A549 (cell line): ENCODE measurements at regions not wholly inside any gene's neighbourhood (a gene's known extent, or its start where the extent isn't known, plus 50 kb on each side); places are given as distances from the start of the nearest gene placed in this dataset.

ENCODE experiments used
- ATAC-seq, 2 experiments: fragments of 200-7000 bp in 1 of 2; fragments of >200 bp in 1 of 2; cut with Nextera tagmentation in 1 of 2; cut with Tn5 transposase in 1 of 2; 3 replicates each; pipeline versions ENCODE4 v1.8.0 to v1.9.1; 2018 to 2020; ENCODE audit warnings: mild to moderate bottlenecking in 1 of 2, moderate library complexity in 1 of 2
- CTCF ChIA-PET: fragments of 300-600 bp; sonication (Branson Sonifier 250); formaldehyde crosslinking; extraction: SDS; loops from one replicate; lab custom pipeline; 2021; ENCODE audit warnings: antibody characterized with exemption, inconsistent platforms; lab: Yijun Ruan, JAX
- POLR2A ChIA-PET: fragments of 350-600 bp; formaldehyde crosslinking; extraction: SDS; loops from one replicate; lab custom pipeline; 2021; ENCODE audit warnings: antibody characterized with exemption, inconsistent platforms; lab: Yijun Ruan, JAX
- DNase-seq, 2 experiments: peaks; one replicate each; pipeline versions ENCODE4 v3.0.0 to v3.0.0-alpha.2; 2011 to 2016; ENCODE audit warnings: low read depth in 1 of 2, low spot score in 1 of 2
- FAIRE-seq: peaks from 2 replicates; lab custom pipeline; 2011; peaks lifted over from hg19 to GRCh38; lab: Jason Lieb, UNC
- H3K27ac ChIP-seq, 2 experiments: fragments of >200 bp; sonication (Bioruptor Twin); formaldehyde crosslinking; 3 replicates each; pipeline ENCODE4 v1.5.1; 2016 to 2017
- H3K4me1 ChIP-seq: fragments of >200 bp; sonication (Bioruptor Twin); formaldehyde crosslinking; 3 replicates; pipeline ENCODE4 v1.6.1; 2016
- H3K4me2 ChIP-seq: fragments of >200 bp; sonication (Bioruptor Twin); formaldehyde crosslinking; 3 replicates; pipeline ENCODE4 v1.6.1; 2016
- H3K4me3 ChIP-seq: fragments of >200 bp; sonication (Bioruptor Twin); formaldehyde crosslinking; 3 replicates; pipeline ENCODE4 v1.5.1; 2016
- H3K9me3 ChIP-seq: fragments of >200 bp; sonication (Bioruptor Twin); formaldehyde crosslinking; 3 replicates; pipeline ENCODE4 v1.6.1; 2016
- CBX2 ChIP-seq: fragments of 200-600 bp; sonication (generic); IDR thresholded peaks from 2 replicates; pipeline ENCODE4 v1.6.1; 2016; ENCODE audit warnings: low read depth, mild to moderate bottlenecking, borderline replicate concordance
- CTCF ChIP-seq: fragments of >200 bp; sonication (Bioruptor Twin); formaldehyde crosslinking; IDR thresholded peaks from 3 replicates; pipeline ENCODE4 v1.5.1; 2016
- E2F6 ChIP-seq: IDR thresholded peaks from 2 replicates; pipeline ENCODE4 v1.6.1; 2012; ENCODE audit warnings: low read depth, borderline replicate concordance
- EHMT2 ChIP-seq: fragments of 200-600 bp; sonication (generic); IDR thresholded peaks from 2 replicates; pipeline ENCODE4 v1.6.1; 2016; ENCODE audit warnings: antibody characterized with exemption, low read depth, mild to moderate bottlenecking, moderate library complexity
- ELK1 ChIP-seq: fragments of 150-350 bp; IDR thresholded peaks from 2 replicates; pipeline ENCODE4 v1.6.1; 2014; ENCODE audit warnings: low read depth, mild to moderate bottlenecking, low read length
- FOSB ChIP-seq: fragments of 250-450 bp; sonication (Bioruptor Pico); IDR thresholded peaks from 2 replicates; pipeline ENCODE4 v1.5.0; 2020; ENCODE audit warnings: mild to moderate bottlenecking, moderate library complexity
- HDAC2 ChIP-seq: fragments of 200-600 bp; sonication (generic); IDR thresholded peaks from 2 replicates; pipeline ENCODE4 v1.6.1; 2016
- HOXB13 ChIP-seq: fragments of 250-450 bp; sonication (Bioruptor Pico); IDR thresholded peaks from 2 replicates; pipeline ENCODE4 v1.5.0; 2020; ENCODE audit warnings: low read depth, mild to moderate bottlenecking, moderate library complexity
- JUN ChIP-seq, 2 experiments: fragments of >200 bp; sonication (Bioruptor Twin); formaldehyde crosslinking; IDR thresholded peaks; 2 replicates in 1 of 2; 3 replicates in 1 of 2; pipeline ENCODE4 v1.6.1; 2016 to 2017
- JUNB ChIP-seq: fragments of >200 bp; sonication (Bioruptor Twin); formaldehyde crosslinking; IDR thresholded peaks from 2 replicates; pipeline ENCODE4 v1.6.1; 2016
- KDM1A ChIP-seq: fragments of 200-600 bp; sonication (generic); IDR thresholded peaks from 2 replicates; pipeline ENCODE4 v1.6.1; 2016; ENCODE audit warnings: low read depth, mild to moderate bottlenecking
- MAFK ChIP-seq: fragments of 450-650 bp; IDR thresholded peaks from 2 replicates; pipeline ENCODE4 v1.6.1; 2014; ENCODE audit not compliant: partially characterized antibody
- MAX ChIP-seq: IDR thresholded peaks from 2 replicates; pipeline ENCODE4 v1.6.1; 2012
- MYC ChIP-seq: IDR thresholded peaks from 2 replicates; pipeline ENCODE4 v1.6.1; 2012; ENCODE audit warnings: mild to moderate bottlenecking, inconsistent platforms, low read length, improper control_type of control experiment, borderline replicate concordance
- RARB ChIP-seq: fragments of 250-450 bp; sonication (Bioruptor Pico); IDR thresholded peaks from 2 replicates; pipeline ENCODE4 v1.8.0; 2021; ENCODE audit warnings: mild to moderate bottlenecking, moderate library complexity
- RCOR1 ChIP-seq: fragments of 150-350 bp; IDR thresholded peaks from 2 replicates; pipeline ENCODE4 v1.6.1; 2014; ENCODE audit warnings: antibody characterized with exemption, low read length, low read depth
- REST ChIP-seq: fragments of 200-600 bp; sonication (generic); IDR thresholded peaks from 2 replicates; pipeline ENCODE4 v1.6.1; 2016; ENCODE audit warnings: antibody characterized with exemption, mild to moderate bottlenecking, moderate library complexity
- RFX5 ChIP-seq: fragments of 450-650 bp; IDR thresholded peaks from 2 replicates; pipeline ENCODE4 v1.7.1; 2014; ENCODE audit warnings: antibody characterized with exemption, mild to moderate bottlenecking, moderate library complexity
- RNF2 ChIP-seq: fragments of 200-600 bp; sonication (generic); IDR thresholded peaks from 2 replicates; pipeline ENCODE4 v1.6.1; 2016; ENCODE audit warnings: low read depth, mild to moderate bottlenecking, antibody characterized with exemption, moderate library complexity, borderline replicate concordance
- TFCP2L1 ChIP-seq: fragments of 250-450 bp; sonication (Bioruptor Pico); IDR thresholded peaks from 2 replicates; pipeline ENCODE4 v1.5.0; 2021; ENCODE audit warnings: mild to moderate bottlenecking
- USF2 ChIP-seq: fragments of 450-650 bp; IDR thresholded peaks from 2 replicates; pipeline ENCODE4 v1.6.1; 2014; ENCODE audit warnings: antibody characterized with exemption
- WGBS: methylation state at CpG from one replicate; pipeline ENCODE4 v1.1.6; 2017; ENCODE audit errors: missing lambda C conversion rate; 5-methylcytosine and 5-hydroxymethylcytosine counted together

- ChIA-PET CTCF (interaction anchor here (1.7 kb wide), 1 partner anchor 10 kb away, joined by 3 read pairs; no protein-coding TSS in a partner anchor), POLR2A (no interaction called here)
- H3K9me3 ChIP-seq = no peaks in the 10 kb centered on the region
- H3K4me3 ChIP-seq = no peak overlapping the region
- H3K27ac ChIP-seq = no peak overlapping the region
- 79% methylated on average over 8 of the region's 8 CpGs for WGBS
- TF ChIP-seq JUN (IDR thresholded peaks at IDR 0.05) = no peak
- TF ChIP-seq FOSB (CRISPR knock-in tag) = no peak
- TF ChIP-seq HOXB13 = no peak
- TF ChIP-seq HDAC2 = no peak
- no peak for TF ChIP-seq RNF2
- no peak for TF ChIP-seq TFCP2L1 (CRISPR knock-in tag)
- TF ChIP-seq RCOR1 = no peak
- no peak for TF ChIP-seq MAFK
- no peak for TF ChIP-seq CTCF
- no peak for TF ChIP-seq JUNB
- no peak for TF ChIP-seq ELK1
- TF ChIP-seq REST = no peak
- TF ChIP-seq MAX = no peak
- FAIRE-seq (no peak), DNase-seq (no peak), ATAC-seq (no peak)
- no peak overlapping the region for H3K4me2 ChIP-seq
- H3K4me1 ChIP-seq = no peaks in the 10 kb centered on the region
Observed at GRCh38 chr18:76679945-76680344, 142.4 kb upstream of the ZNF236 start.

GRCh38 chr18:76679259-76679658 is 143.1 kb upstream of the ZNF236 start:
- CTCF ChIA-PET = interaction anchor here (1.7 kb wide), 1 partner anchor 11 kb away, joined by 3 read pairs; no protein-coding TSS in a partner anchor
- no peak for TF ChIP-seq RARB
- TF ChIP-seq ELK1 = no peak
- no peak for TF ChIP-seq EHMT2
- TF ChIP-seq RNF2 = no peak
- no peak for TF ChIP-seq E2F6
- TF ChIP-seq KDM1A = no peak
- no peak for TF ChIP-seq CBX2
- TF ChIP-seq CTCF = no peak
- no peak for TF ChIP-seq HDAC2
- TF ChIP-seq RFX5 = no peak
- no peak for TF ChIP-seq USF2
- no peak for TF ChIP-seq MAFK
- TF ChIP-seq MYC = no peak

More at GRCh38 chr18:76679259-76679658, 143.1 kb upstream of the ZNF236 start:
- DNase-seq (no peak), FAIRE-seq (no peak), ATAC-seq (no peak)
- POLR2A ChIA-PET = no interaction called here
- Histone ChIP-seq H3K4me1 (no peaks in the 10 kb centered on the region), H3K4me2 (no peak overlapping the region), H3K27ac (no peak overlapping the region), H3K4me3 (no peak overlapping the region), H3K9me3 (no peaks in the 10 kb centered on the region)
- WGBS = 56% methylated on average over 7 of the region's 7 CpGs
